Smooth muscle cell (in vitro differentiated cells): ENCODE measurements at regions not wholly inside any gene's neighbourhood (a gene's known extent, or its start where the extent isn't known, plus 50 kb on each side); places are given as distances from the start of the nearest gene placed in this dataset.

Experiments used
- DNase-seq: peaks from one replicate; lab custom pipeline; 2025; ENCODE audit not compliant: unreplicated experiment; lab: John Stamatoyannopoulos, UW
- H2AFZ ChIP-seq: fragments of 200-600 bp; sonication (generic); 2 replicates; pipeline ENCODE4 v1.6.0; 2016; ENCODE audit warnings: antibody characterized with exemption, low read depth, mild to moderate bottlenecking
- H3F3A ChIP-seq: fragments of 200-600 bp; sonication (generic); 2 replicates; pipeline ENCODE4 v1.6.0; 2017; ENCODE audit warnings: antibody characterized with exemption, low read depth
- H3K27ac ChIP-seq: fragments of 200-600 bp; sonication (generic); 2 replicates; pipeline ENCODE4 v1.5.1; 2016; ENCODE audit warnings: low read depth, mild to moderate bottlenecking
- H3K27me3 ChIP-seq: fragments of 200-600 bp; sonication (generic); 2 replicates; pipeline ENCODE4 v1.6.1; 2016; ENCODE audit warnings: low read depth, mild to moderate bottlenecking
- H3K36me3 ChIP-seq: fragments of 200-600 bp; sonication (generic); 2 replicates; pipeline ENCODE4 v1.5.1; 2016; ENCODE audit warnings: low read depth
- H3K4me1 ChIP-seq: fragments of 200-600 bp; sonication (generic); 2 replicates; pipeline ENCODE4 v1.5.1; 2016; ENCODE audit warnings: low read depth
- H3K4me2 ChIP-seq: fragments of 200-600 bp; sonication (generic); 2 replicates; pipeline ENCODE4 v1.6.0; 2016; ENCODE audit warnings: mild to moderate bottlenecking
- H3K4me3 ChIP-seq: fragments of 200-600 bp; sonication (generic); 2 replicates; pipeline ENCODE4 v1.5.1; 2016; ENCODE audit warnings: mild to moderate bottlenecking
- H3K79me2 ChIP-seq: fragments of 200-600 bp; sonication (generic); 2 replicates; pipeline ENCODE4 v1.6.0; 2016; ENCODE audit warnings: low read depth, mild to moderate bottlenecking
- H3K9ac ChIP-seq: fragments of 200-600 bp; sonication (generic); 2 replicates; pipeline ENCODE4 v1.6.0; 2016; ENCODE audit warnings: low read depth
- H3K9me3 ChIP-seq: fragments of 200-600 bp; sonication (generic); replicated peaks from 2 replicates; pipeline ENCODE4 v1.5.1; 2016; ENCODE audit warnings: low read depth
- H4K20me1 ChIP-seq: fragments of 200-600 bp; sonication (generic); 2 replicates; pipeline ENCODE4 v1.6.0; 2016; ENCODE audit warnings: low read depth
- WGBS: methylation state at CpG from one replicate; pipeline ENCODE4 v1.1.7; 2016; ENCODE audit warnings: low lambda C conversion rate; 5-methylcytosine and 5-hydroxymethylcytosine counted together
- TF ChIP-seq, protein P1 (sequence below): fragments of 200-600 bp; sonication (generic); IDR thresholded peaks from 2 replicates; pipeline ENCODE4 v1.5.1; 2017; ENCODE audit warnings: borderline replicate concordance, mild to moderate bottlenecking, antibody characterized with exemption; ENCODE audit not compliant: insufficient read depth, poor library complexity, severe bottlenecking

DNA sequence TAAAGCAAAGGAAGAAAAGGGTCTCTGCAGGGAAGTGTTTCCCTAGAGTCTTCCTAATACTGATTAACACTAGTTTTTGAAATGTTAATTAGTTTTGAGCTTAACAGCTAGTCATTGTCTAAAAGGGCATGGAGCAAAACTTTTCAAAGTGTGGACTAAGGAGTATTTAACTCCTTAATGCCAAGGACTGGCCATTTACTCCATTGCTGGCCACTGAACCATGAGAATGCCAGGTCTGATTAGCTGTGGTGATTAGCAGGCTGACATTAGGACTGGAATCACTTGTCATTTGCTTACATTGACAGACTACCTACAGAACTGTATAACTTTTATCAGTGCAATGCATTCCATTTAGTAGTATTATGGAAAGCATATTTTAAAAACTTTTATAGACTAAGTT is 987.0 kb downstream of the NR2F1-AS1 start:
- Histone ChIP-seq H3F3A (no peaks in the 10 kb centered on the region), H4K20me1 (no peaks in the 10 kb centered on the region), H3K36me3 (no peaks in the 10 kb centered on the region), H3K27ac (no peak overlapping the region), H3K9ac (no peak overlapping the region), H3K4me2 (no peak overlapping the region), H2AFZ (no peak overlapping the region), H3K9me3 (no peaks in the 10 kb centered on the region), H3K4me3 (no peak overlapping the region), H3K27me3 (no peaks in the 10 kb centered on the region), H3K4me1 (peaks cover 23% of the 10 kb centered on the region), H3K79me2 (no peaks in the 10 kb centered on the region)
- DNase-seq: no peak
- TF ChIP-seq, protein P1, sequence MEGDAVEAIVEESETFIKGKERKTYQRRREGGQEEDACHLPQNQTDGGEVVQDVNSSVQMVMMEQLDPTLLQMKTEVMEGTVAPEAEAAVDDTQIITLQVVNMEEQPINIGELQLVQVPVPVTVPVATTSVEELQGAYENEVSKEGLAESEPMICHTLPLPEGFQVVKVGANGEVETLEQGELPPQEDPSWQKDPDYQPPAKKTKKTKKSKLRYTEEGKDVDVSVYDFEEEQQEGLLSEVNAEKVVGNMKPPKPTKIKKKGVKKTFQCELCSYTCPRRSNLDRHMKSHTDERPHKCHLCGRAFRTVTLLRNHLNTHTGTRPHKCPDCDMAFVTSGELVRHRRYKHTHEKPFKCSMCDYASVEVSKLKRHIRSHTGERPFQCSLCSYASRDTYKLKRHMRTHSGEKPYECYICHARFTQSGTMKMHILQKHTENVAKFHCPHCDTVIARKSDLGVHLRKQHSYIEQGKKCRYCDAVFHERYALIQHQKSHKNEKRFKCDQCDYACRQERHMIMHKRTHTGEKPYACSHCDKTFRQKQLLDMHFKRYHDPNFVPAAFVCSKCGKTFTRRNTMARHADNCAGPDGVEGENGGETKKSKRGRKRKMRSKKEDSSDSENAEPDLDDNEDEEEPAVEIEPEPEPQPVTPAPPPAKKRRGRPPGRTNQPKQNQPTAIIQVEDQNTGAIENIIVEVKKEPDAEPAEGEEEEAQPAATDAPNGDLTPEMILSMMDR: no peak

DNA sequence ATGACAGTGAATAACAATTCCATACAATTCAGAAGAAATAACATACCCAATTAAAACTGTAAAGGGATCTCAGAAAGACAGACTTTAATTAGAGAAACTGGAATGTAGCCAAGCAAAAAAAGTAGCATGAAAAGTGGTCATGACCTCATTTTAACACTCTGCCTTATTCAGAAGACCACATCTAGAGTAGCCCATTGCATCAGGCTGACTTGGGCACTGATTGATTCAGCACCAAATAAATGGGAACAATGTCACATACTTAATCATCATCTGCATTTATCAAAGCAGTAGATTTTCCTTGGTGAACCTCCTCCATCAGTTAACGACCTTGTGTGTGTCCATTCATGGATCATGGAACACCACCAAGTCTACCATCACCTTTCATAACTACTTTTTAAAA is 992.1 kb downstream of the NR2F1-AS1 start:
- Histone ChIP-seq H3K4me2 (no peak overlapping the region), H3K27me3 (no peaks in the 10 kb centered on the region), H3K4me1 (peaks cover 13% of the 10 kb centered on the region), H2AFZ (no peak overlapping the region), H3K9me3 (no peaks in the 10 kb centered on the region), H3K79me2 (no peaks in the 10 kb centered on the region), H3K36me3 (no peaks in the 10 kb centered on the region), H3K4me3 (no peak overlapping the region), H3K27ac (no peak overlapping the region), H4K20me1 (no peaks in the 10 kb centered on the region), H3F3A (no peaks in the 10 kb centered on the region), H3K9ac (no peak overlapping the region)
- TF ChIP-seq, protein P1: no peak
- 71% methylated on average over 1 of the region's 1 CpG for WGBS
- no peak for DNase-seq

DNA sequence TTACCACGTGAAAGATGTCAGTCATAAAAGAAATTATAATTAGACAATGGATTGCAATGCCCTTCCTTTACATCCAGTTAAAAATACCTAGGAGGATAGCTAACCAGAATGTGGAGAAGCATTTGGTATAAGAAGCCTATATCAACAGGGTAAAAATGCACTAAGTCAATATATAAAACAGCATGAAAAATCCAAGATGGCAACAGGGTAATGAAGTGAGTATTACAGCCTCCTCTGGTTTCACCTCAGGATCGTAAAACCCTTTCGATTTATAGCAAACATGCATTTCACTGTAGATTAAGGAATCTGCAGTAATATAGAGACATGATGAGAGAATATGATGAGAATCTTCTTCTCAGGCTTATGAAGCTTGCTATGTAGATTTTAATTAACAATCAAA is 999.3 kb downstream of the NR2F1-AS1 start:
- H4K20me1 ChIP-seq: no peaks in the 10 kb centered on the region
- H3K4me2 ChIP-seq: no peak overlapping the region
- H3K27ac ChIP-seq: no peak overlapping the region
- no peak overlapping the region for H3K9ac ChIP-seq
- H2AFZ ChIP-seq: no peak overlapping the region
- H3K9me3 ChIP-seq: no peaks in the 10 kb centered on the region
- DNase-seq: no peak
- no peaks in the 10 kb centered on the region for H3K79me2 ChIP-seq
- no peaks in the 10 kb centered on the region for H3F3A ChIP-seq
- 97% methylated on average over 3 of the region's 3 CpGs for WGBS
- no peaks in the 10 kb centered on the region for H3K27me3 ChIP-seq
- no peaks in the 10 kb centered on the region for H3K36me3 ChIP-seq
- H3K4me1 ChIP-seq: no peaks in the 10 kb centered on the region
- no peak overlapping the region for H3K4me3 ChIP-seq
- TF ChIP-seq, protein P1: no peak

DNA sequence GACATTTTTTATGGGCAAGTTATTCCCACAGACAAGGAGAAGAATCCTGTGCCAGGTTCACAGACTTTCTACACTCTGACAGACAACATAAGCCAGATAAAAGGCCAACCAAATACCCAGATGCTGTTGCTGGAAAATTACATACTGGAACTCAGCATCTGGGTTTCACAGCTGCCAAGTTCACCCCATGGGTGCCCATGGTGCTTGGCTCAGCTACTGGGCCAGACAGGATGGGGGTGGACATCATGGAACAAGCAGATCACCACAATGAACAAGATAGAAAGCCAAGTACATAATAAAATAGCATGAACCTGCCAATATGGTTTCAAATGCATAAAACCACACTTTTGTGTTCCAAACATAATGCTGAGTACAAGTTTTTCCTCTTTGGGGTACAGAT is 999.8 kb downstream of the NR2F1-AS1 start:
- Histone ChIP-seq H4K20me1 (no peaks in the 10 kb centered on the region), H3K9ac (no peak overlapping the region), H3K36me3 (no peaks in the 10 kb centered on the region), H3K9me3 (no peaks in the 10 kb centered on the region), H2AFZ (no peak overlapping the region), H3K4me2 (no peak overlapping the region), H3K4me1 (no peaks in the 10 kb centered on the region), H3K4me3 (no peak overlapping the region), H3K27me3 (no peaks in the 10 kb centered on the region), H3K79me2 (no peaks in the 10 kb centered on the region), H3K27ac (no peak overlapping the region), H3F3A (no peaks in the 10 kb centered on the region)
- TF ChIP-seq, protein P1: no peak
- no peak for DNase-seq
